GM21528 (cell line): ENCODE measurements at regions not wholly inside any gene's neighbourhood (a gene's known extent, or its start where the extent isn't known, plus 50 kb on each side); places are given as distances from the start of the nearest gene placed in this dataset.

Source experiments
- ATAC-seq: cut with Tn5 transposase; IDR thresholded peaks from one replicate; pipeline ENCODE4 v1.9.1; 2021; ENCODE audit warnings: mild to moderate bottlenecking, moderate library complexity; ENCODE audit not compliant: unreplicated experiment, low FRiP score

DNA sequence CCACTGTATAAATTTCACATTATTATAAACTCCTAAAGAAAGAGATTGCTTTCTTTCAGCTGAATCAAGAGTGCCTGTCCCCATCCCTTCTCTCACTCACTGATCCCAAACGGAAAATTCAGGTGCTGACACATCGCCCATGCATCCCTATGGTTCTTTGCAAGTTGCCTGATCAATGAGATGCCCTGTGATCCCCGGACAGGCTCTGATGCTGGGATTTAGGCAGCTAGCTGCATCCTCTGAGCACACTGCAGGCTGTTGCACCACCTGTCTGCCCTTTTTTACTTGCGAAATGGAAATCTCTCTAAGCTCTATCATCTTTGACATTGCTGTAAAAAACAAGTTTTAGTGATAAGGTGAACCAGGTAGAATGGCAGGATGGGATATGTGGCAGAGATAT lies 456.5 kb downstream of the GATA3 start:
- no peak for ATAC-seq

DNA sequence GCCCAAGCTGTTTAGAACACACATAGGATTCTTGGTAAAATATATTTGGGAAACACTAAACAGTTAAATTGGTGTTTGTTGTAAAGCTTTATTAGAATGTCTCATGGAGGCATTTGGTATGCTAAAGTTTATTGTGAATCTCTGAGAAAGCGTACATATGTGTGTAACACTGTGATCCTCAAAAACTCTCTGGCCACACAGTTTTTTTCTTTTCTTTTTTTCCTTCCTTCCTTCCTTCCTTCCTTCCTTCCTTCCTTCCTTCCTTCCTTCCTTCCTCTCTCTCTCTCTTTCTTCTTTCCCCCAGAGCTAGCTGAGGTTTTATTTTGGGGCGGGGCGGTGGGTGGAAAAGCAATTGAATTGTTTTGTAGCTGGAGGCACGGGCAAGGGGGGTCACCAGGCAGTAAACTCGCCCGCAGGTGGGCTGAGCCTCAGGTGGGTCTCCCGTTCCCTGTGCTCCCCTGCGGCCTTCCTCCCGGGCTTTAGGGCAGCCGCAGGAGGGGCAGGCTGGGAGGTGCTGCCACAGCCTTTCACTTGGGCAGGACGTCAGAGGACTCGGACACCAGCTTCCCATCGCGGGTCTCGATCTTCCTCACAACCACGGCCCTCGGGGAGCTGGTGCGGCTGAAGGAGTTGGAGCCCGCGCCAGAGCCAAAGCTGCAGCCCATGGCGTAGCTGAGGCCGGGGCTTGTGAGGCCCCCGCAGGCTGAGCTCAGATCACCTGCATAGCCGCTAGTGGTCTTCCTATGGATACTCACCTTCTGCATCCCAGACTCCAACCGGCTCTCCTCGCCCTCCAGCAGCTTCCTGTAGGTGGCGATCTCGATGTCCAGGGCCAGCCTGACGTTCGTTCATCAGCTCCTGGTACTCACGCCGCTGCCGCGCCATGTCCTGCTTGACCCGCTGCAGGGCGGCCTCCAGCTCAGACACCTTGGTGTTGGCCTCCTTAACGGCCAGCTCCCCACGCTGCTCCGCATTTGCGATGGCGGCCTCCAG lies 459.0 kb downstream of the GATA3 start:
- no peak for ATAC-seq

DNA sequence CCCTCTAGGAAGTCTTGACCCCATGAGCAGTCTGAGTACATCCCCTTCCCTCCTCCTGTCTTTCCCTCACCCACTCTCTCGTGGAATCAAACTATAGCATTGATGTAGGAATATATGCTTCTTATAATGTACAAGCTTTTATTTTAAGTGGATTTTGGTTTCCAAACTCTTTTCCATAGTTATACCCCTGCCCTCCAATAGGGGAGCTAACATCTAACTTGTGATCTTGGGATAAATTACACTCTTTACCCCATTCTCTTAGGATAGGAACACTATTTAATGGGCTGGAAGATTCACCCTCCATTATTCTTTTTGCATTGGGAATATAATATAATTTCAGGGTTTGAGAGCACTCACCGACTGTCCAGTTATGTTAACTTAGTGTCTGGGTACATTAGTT lies 465.9 kb downstream of the GATA3 start:
- ATAC-seq: no peak

DNA sequence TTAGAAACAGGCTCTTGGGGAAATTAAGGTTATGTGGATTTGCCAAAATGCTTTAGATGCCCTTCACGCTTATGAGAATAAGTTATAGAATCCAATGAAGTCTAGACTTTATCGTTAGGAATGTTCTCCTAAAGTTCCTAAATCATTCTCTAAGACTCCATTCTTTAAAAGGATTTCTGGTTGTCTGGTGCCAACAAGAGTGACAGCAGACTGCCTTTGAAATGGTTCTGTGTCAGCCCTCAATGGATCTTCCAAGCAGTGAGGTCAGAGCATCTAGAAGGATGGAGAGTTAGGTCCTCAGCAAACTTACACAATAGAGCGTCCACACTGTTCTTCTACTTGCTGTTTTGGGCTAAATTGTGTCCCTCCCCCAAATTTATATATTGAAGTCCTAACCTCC lies 473.3 kb downstream of the GATA3 start:
- no peak for ATAC-seq

DNA sequence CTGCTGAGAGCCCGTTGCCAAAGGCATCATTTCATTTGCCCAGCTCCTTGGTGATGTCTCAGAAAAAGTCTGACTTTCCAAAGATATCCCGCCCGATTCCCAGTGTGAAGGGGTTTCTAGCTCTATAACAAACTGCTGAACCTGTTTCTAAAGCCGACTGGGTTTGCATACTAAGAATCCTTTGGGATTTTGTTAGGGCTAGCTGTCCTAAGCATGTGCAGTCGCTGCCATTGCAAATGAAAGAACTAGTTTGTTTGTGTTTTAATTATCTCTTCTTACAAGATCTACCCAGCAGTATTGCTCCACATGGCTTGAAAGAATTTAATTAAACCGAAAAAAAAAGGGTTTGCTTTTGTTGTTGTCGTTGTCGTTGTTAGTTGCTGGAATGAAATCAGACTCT lies 476.6 kb downstream of the GATA3 start:
- ATAC-seq: no peak

DNA sequence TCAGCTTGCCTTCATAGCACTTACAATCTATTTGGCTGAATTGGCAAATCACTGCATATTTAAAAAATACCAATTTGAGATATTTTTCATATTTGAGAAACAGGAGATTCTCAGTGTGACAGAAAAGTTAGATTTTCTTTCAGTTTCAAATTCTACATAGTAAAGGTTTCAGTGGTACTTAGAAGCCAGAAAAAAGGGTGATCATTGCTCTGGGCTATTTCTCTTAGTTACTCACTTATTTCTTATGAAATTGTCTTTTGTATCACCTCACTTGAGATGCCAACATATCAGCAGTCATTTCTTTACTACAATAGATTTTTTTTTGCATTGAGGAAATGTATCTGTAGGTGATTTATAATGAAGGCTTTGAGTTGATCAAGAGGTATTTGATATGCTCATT lies 478.2 kb downstream of the GATA3 start:
- ATAC-seq: no peak

DNA sequence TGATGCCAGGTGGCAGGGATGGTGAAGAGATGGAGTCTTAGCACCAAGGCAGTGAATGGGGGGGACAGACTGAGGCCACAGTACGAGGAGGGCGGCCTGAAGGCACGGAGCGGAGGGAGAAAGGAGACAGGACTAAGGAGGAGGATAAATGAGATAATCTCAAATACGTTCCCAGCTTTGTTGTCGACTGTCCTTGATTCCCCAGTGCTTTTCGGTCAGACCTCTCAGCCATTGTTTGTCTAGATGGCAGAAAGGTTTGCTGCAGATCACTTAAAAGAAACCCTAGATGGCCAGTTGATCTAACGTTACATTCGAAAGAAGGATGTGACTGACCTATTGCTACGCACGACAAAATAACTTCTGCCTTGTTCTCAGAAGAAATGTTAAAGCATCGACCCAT lies 479.0 kb downstream of the GATA3 start:
- no peak for ATAC-seq

DNA sequence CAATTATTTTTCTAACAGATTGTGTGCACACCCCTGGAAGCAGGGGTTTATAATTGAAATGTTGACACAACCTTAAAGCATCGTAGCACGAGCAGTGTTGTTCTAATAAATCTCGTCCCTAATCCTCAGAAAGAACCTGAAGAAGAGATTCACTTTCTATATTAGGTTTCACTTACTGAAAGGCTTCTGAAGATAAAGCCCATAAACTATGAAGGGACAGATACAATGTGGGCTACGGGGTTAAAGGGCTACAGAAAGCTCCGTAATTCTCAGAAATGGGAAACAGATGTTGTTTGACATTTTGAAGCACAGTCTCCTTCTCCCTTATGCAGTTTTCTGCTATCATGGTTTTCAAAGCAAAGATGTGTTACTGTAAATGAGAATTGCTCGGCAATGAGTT lies 479.6 kb downstream of the GATA3 start:
- ATAC-seq: no peak

DNA sequence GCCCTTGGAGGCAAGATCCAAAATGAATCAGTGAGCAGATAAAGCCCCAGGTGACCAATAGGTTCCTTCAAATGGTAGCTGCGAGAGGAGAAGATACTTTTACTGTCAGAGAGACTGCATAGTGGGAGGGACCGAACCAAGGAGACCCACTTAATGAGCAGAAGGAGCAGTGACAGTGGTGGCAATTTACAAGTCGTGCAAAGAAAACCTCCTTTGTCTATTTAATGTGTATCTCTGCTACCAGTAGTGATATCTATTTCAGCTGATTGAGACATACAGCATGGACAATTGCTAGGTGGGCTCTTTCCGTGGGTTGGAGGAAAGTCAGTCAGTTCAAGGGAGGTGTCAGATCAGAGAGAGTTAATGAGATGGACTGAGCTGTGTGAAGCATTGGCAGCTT lies 480.4 kb downstream of the GATA3 start:
- no peak for ATAC-seq

DNA sequence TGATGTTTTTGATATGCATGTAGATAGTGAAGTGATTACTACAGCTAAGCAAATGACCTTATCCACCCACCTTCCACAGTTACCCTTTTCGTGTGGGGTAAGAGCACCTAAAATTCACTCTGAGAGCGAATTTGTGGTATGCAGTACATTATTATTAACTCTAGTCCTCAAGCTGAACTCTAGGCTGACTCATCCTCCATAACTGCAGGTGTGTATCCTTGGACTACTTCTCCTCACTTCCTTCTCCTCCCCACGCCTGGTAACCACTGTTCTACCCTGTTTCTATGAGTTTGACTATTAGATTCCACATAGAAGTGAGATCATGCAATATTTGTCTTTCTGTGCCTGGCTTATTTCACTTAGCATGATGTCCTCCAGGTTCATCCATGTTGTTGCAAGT lies 484.6 kb downstream of the GATA3 start:
- ATAC-seq: no peak

DNA sequence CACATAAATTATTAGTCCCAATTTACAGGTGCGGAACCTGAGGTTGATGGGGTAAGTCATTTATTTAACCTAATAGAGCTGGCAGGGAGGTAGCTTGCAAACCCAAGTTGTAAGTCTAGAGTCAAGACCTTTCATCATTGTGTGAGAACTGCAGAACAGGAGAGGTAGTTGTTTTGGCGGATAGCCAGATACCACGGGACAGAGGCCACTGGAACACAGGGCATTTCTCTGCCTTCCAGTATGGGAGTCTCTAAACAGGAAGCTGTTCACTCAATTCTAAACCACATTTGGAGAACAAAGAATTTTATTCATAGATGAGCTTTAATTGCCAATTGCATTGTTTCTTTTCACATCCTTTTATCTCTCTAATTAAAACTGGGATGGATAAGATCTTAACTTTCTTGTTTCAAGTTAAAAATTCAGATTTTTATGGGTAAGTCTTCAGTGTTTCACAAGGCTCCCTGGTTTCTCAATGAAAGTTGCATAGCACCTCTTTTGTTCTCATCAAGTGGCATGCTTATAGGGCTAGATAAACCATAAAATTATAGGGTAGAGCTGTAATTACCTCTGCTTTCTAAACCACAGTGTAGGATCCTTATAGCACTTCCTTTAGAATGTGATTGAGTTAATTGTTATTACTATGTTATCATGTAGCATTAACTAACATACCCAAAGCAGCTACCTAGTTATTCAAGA lies 489.0 kb downstream of the GATA3 start:
- ATAC-seq: no peak

DNA sequence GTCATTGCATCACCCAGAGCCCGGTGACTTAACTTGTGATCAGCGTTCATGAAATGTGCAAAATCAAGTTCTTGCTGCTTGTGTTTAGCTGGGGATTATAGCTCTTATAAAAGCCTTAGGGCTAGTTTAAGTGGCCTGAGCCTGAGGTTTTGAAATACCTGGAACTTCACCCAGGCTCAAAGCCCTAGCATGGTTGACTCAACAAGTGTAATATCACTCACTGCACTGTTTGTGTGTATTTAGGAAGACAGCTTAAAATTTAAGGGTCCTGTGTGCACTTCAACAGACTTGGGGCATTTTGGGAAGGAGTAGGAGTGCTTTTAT lies 489.5 kb downstream of the GATA3 start:
- no peak for ATAC-seq

DNA sequence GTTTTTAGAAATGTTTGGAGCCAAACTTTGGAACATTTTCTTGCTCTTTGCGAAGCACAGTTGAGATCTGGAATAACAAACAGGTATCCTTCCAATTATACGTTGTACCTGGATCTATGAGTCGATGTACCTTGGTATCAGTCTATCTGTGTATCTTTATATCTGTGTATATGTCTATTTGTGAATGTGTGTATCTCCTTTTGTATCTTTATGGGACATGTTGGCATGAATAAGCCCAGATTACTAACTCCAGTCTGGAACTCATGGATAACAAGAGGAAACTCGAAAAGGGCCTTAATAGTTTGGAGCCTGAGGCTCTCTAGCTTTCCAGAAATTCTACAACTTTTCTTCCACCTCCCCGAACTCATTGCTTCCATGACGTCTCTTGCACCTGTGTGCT lies 490.0 kb downstream of the GATA3 start:
- ATAC-seq: no peak

DNA sequence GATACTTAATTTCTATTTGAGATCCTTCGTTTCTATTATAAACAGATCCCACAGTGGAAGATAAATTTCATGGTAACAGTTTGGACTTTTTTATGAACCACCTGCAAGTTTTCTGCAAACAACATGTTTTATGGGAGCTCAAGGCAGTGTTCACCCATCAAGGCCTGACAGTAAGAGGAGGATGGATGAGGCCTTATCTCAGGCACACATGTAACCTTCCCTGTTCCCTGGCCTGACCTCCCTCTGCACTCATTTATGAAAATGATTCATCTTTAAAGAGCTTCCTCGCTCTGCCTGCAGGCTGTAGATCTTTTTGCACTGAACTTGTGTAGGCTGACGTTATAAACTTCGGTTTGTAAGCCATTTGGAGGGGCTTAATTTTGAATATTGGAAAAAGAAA lies 500.1 kb downstream of the GATA3 start:
- ATAC-seq: no peak

DNA sequence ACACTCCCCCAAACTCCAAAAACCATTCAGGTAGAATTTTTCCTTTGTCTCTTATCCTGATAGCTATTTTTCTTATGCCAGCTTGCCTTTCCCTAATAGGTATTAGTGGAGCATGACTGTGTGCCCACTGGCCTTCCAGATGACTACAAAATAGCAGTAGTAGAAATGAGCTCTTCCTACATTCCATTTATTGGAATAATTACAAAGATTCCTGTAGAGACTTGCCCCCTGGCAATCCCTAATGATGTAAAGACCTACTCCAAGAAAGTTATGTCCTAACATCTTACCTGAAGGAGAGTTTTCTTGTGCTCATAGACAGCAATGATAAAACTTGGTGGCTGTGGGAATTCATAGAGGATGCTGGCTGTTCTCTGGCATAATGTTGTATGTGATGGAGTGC lies 501.8 kb downstream of the GATA3 start:
- no peak for ATAC-seq

DNA sequence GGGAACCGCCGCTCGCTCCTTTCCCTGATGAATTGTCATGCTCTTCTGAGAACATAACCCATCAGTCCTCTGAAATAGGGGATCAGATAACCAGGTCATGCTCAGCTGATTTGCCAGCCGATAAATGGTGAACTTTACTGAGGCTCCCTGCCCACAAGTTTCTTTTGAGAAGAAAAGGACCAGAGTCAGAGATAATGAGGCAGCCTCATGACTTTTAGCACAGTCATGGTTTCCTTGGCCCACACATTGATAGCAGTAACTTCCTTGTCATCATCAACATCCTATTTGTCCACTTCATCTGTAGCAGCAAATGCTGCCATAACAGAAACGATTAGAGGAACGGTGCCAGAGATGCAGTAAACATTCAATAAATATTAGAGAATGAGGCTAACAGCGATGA lies 509.0 kb downstream of the GATA3 start:
- ATAC-seq: no peak

DNA sequence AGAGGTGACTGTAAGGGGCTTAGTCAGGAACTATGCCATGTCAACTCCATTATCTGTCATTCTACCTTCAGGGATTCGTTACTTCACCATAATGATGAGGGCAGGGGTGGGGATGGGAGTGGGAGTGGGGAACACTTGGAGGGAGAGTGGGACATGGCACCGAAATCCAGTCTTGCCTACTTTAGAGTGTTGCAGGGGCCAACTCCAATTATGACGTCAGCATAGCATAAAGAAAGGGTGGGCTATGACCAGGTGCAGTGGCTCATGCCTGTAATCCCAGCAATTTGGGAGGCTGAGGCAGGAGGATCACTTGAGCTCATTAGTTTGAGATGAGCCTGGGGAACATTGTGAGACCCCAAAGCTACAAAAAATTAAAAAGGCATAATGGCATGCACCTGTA lies 512.2 kb downstream of the GATA3 start:
- ATAC-seq: no peak

DNA sequence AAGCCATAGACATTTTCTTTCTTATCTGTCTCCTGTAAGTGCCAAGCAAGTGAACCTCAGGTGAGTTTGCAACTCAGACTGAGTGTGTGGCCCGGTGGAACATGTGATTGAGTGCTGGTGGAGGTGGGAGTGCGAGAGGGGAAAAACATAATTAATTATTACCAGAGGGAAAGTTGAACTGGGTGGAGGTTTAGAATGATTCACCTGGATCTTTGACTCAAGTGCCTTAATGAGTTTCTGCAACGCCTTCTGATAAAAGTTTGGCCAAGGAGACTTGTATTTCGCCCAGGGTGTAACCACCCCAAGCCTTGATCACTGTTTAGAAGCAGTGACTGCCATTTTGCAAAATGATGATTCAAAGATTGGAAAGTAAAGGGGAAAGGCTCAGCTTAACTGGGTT lies 513.9 kb downstream of the GATA3 start:
- ATAC-seq: no peak

DNA sequence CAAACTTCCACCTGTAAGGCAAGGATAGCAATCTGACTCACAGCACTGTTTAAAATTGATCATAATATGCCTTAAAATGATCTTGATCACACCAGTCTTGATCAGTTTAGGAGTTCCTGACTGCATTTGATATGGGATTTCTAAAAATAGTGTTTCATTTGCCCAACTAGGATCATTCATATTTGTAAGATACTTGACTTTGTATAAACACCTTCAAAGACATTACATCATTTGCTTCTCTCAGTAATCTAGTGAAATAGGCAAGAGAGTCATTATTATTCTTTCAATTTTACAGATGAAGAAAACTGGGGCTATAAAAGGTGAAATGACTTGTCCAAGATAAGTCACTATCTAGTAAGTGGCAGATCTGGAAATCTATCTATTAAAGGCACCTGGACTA lies 521.1 kb downstream of the GATA3 start:
- no peak for ATAC-seq

DNA sequence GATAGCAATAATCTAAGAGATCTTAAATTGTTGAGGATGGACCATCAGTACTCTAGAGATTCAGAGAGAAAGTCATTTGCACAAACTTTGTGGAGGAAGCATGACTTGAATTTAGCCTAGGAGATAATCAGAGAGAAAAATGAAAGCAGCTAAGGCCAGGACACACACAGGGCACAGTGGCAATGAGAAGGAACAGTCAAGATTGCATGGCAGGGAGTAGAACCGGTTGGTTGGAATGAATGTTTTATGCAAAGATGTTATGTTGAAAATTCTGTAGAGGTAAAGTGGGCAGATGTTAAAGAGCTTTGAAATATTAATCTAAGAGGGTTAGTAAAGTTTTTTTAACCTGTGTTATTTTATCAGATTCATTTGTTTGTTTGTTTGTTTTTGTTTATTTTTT lies 521.8 kb downstream of the GATA3 start:
- ATAC-seq: no peak

DNA sequence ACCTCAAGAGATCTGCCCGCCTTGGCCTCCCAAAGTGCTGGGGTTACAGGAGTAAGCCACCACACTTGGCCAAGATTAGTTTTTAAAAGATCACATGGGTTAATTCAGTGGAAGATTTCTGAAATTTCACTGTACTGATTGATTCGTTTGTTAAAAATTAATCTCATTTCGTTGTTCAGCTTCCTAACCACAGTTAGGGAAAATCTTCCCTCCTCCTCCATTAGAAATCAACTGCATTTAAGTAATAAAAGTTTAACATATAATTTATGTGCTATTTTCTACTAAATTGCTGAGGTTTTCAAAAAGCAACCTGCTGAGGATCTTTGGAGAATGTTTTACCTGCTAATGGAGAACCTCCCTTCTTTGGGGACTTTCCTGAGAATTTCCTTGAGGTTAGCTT lies 522.4 kb downstream of the GATA3 start:
- no peak for ATAC-seq

DNA sequence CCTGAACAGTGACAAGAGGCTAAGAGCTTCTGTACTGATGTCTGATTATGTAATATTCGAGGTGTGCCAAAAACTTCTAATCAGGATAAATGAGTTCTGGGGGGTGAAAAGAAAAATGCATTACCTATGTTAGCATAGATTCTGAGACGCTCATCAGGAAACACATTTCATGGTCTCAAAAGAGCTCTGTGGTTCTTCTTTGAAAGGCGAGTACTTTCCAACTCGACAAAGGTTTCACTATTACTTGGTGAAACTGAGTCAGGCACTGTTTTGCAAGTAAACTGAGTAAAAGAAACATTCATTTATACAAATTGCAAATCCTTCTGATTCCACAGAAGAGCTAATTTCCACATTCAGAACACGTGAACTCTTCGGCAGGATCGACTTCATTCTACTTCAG lies 523.2 kb downstream of the GATA3 start:
- no peak for ATAC-seq
